C4-2B (cell line): ENCODE measurements at regions not wholly inside any gene's neighbourhood (a gene's known extent, or its start where the extent isn't known, plus 50 kb on each side); places are given as distances from the start of the nearest gene placed in this dataset.

ENCODE experiments used
- CTCF ChIP-seq: fragments of 450-650 bp; conservative IDR thresholded peaks from 2 replicates; pipeline ENCODE4 v1.5.1; 2017; ENCODE audit warnings: mild to moderate bottlenecking
- ZFX ChIP-seq: fragments of 450-650 bp; IDR thresholded peaks from 2 replicates; pipeline ENCODE4 v1.6.1; 2017

GRCh38 chr4:110793890-110794554 is 171.1 kb upstream of the PITX2 start:
- TF ChIP-seq CTCF (no peak), ZFX (no peak)
